ENCODE measurements at regions not wholly inside any gene's neighbourhood (a gene's known extent, or its start where the extent isn't known, plus 50 kb on each side); places are given as distances from the start of the nearest gene placed in this dataset.

GRCh38 chr11:112817376-112817775 is 143.8 kb upstream of the NCAM1 start:
- TF ChIP-seq CTCF (IDR thresholded peaks at IDR 0.05) (no peak), ZNF138 (CRISPR knock-in tag; conservative IDR thresholded peaks at IDR 0.05) (no peak), CBFB (CRISPR knock-in tag; IDR thresholded peaks at IDR 0.05; ENCODE audit: low read depth) (no peak), SP1 (CRISPR knock-in tag; conservative IDR thresholded peaks at IDR 0.05) (no peak), ZNF263 (CRISPR knock-in tag; IDR thresholded peaks at IDR 0.05; ENCODE audit: low read depth) (no peak), STAT6 (CRISPR knock-in tag; conservative IDR thresholded peaks at IDR 0.05; ENCODE audit: low read depth) (no peak), CREM (CRISPR knock-in tag; IDR thresholded peaks at IDR 0.05) (no peak)

Data from WTC11 (cell line).